ENCODE measurements at regions not wholly inside any gene's neighbourhood (a gene's known extent, or its start where the extent isn't known, plus 50 kb on each side); places are given as distances from the start of the nearest gene placed in this dataset.

- no peaks in the 10 kb centered on the region; a peak in 1 of 4 replicates for H3K4me1 ChIP-seq (ENCODE audit: control insufficient read depth in 1 of 2, insufficient read depth in 2 of 2, low read depth in 1 of 2, low read length in 1 of 2)
- WGBS (ENCODE audit: low lambda C conversion rate): 47% methylated on average over 28 of the region's 31 CpGs
- H4K20me1 ChIP-seq (ENCODE audit: insufficient read depth): no peaks in the 10 kb centered on the region
- no peak overlapping the region for H3K4me3 ChIP-seq (ENCODE audit: low read depth in 2 of 2, low read length in 1 of 2)
- H3K9me2 ChIP-seq: no peaks in the 10 kb centered on the region
- H3F3A ChIP-seq (replicated peaks; ENCODE audit: insufficient read depth): no peaks in the 10 kb centered on the region
- no peaks in the 10 kb centered on the region for H3K79me2 ChIP-seq (ENCODE audit: insufficient read depth)
- ChIA-PET CTCF (interaction anchor here (1.0 kb wide), 1 partner anchor 15 kb away, joined by 4 read pairs; no protein-coding TSS in a partner anchor), POLR2A (interaction anchor here (1.2 kb wide), 1 partner anchor 40 kb away, joined by 3 read pairs; no protein-coding TSS in a partner anchor)
- H3K27me3 ChIP-seq (ENCODE audit: insufficient read depth): no peaks in the 10 kb centered on the region
- DNase-seq: peak; percentile 19
- no peak overlapping the region for H2AFZ ChIP-seq (ENCODE audit: low read depth)
- no peak overlapping the region for H3K9ac ChIP-seq
- H3K27ac ChIP-seq (ENCODE audit: low read depth in 2 of 2, low read length in 1 of 2): no peak overlapping the region
- H3K4me2 ChIP-seq: no peak overlapping the region
- no peak for TF ChIP-seq CHD2 (IDR thresholded peaks at IDR 0.05; ENCODE audit: low read length, partially characterized antibody)
- TF ChIP-seq GABPA (IDR thresholded peaks at IDR 0.05; ENCODE audit: low read depth): no peak
- TF ChIP-seq PBX3 (IDR thresholded peaks at IDR 0.05): no peak
- TF ChIP-seq IRF3 (IDR thresholded peaks at IDR 0.05; ENCODE audit: low read depth, low read length): no peak
- no peak for TF ChIP-seq SIN3A (IDR thresholded peaks at IDR 0.05; ENCODE audit: borderline replicate concordance, low read depth, low read length)
- no peak for TF ChIP-seq RAD21 (IDR thresholded peaks at IDR 0.05; ENCODE audit: low read length)
- TF ChIP-seq JUND (IDR thresholded peaks at IDR 0.05): no peak
- peaks cover 3% of the 10 kb centered on the region; the same call in 1 of the 2 replicates for H3K9me3 ChIP-seq
- no peaks in the 10 kb centered on the region for H3K36me3 ChIP-seq (replicated peaks in 1 of 2; ENCODE audit: control insufficient read depth in 1 of 2, insufficient read depth in 2 of 2, low read length in 1 of 2)
These were observed 308.4 kb upstream of the MYT1L start for GRCh38 chr2:2639251-2640139.

- POLR2A ChIA-PET: interaction anchor here (1.2 kb wide), 1 partner anchor 41 kb away, joined by 3 read pairs; no protein-coding TSS in a partner anchor
These were observed 307.6 kb upstream of the MYT1L start for GRCh38 chr2:2638547-2639220.

More at GRCh38 chr2:2638547-2639220, 307.6 kb upstream of the MYT1L start:
- no peaks in the 10 kb centered on the region; a peak in 1 of 4 replicates for H3K4me1 ChIP-seq (ENCODE audit: control insufficient read depth in 1 of 2, insufficient read depth in 2 of 2, low read depth in 1 of 2, low read length in 1 of 2)
- WGBS (ENCODE audit: low lambda C conversion rate): 36% methylated on average over 10 of the region's 11 CpGs
- peaks cover 3% of the 10 kb centered on the region; the same call in 1 of the 2 replicates for H3K9me3 ChIP-seq
- H2AFZ ChIP-seq (ENCODE audit: low read depth): no peak overlapping the region
- no peak overlapping the region for H3K9ac ChIP-seq
- H3K36me3 ChIP-seq (replicated peaks in 1 of 2; ENCODE audit: control insufficient read depth in 1 of 2, insufficient read depth in 2 of 2, low read length in 1 of 2): no peaks in the 10 kb centered on the region
- H3K79me2 ChIP-seq (ENCODE audit: insufficient read depth): no peaks in the 10 kb centered on the region
- H3K4me3 ChIP-seq (ENCODE audit: low read depth in 2 of 2, low read length in 1 of 2): no peak overlapping the region
- H3K4me2 ChIP-seq: no peak overlapping the region
- H3K27ac ChIP-seq (ENCODE audit: low read depth in 2 of 2, low read length in 1 of 2): no peak overlapping the region
- H4K20me1 ChIP-seq (ENCODE audit: insufficient read depth): no peaks in the 10 kb centered on the region
- no peak for TF ChIP-seq TCF12 (IDR thresholded peaks at IDR 0.05)
- no peak for TF ChIP-seq TAF1 (IDR thresholded peaks at IDR 0.05; ENCODE audit: borderline replicate concordance, low read depth, low read length)
- no peak for TF ChIP-seq NFIC (IDR thresholded peaks at IDR 0.05; ENCODE audit: borderline replicate concordance)
- no peak for TF ChIP-seq MXI1 (IDR thresholded peaks at IDR 0.05; ENCODE audit: low read depth, low read length)
- TF ChIP-seq ELF1 (IDR thresholded peaks at IDR 0.05): no peak
- TF ChIP-seq FOXM1 (IDR thresholded peaks at IDR 0.05; ENCODE audit: low read depth): no peak
- no peak for TF ChIP-seq FOXJ3 (CRISPR knock-in tag; IDR thresholded peaks at IDR 0.05)
- no peak for TF ChIP-seq RAD21 (IDR thresholded peaks at IDR 0.05; ENCODE audit: low read length)
- TF ChIP-seq REST (IDR thresholded peaks at IDR 0.05; ENCODE audit: low read depth, low read length): no peak
- TF ChIP-seq IRF3 (IDR thresholded peaks at IDR 0.05; ENCODE audit: low read depth, low read length): no peak
- no peaks in the 10 kb centered on the region for H3K9me2 ChIP-seq
- DNase-seq: peak; percentile 16
- no peaks in the 10 kb centered on the region for H3F3A ChIP-seq (replicated peaks; ENCODE audit: insufficient read depth)
- CTCF ChIA-PET: no interaction called here
- no peaks in the 10 kb centered on the region for H3K27me3 ChIP-seq (ENCODE audit: insufficient read depth)
